HFF-Myc (cell line): ENCODE measurements at regions not wholly inside any gene's neighbourhood (a gene's known extent, or its start where the extent isn't known, plus 50 kb on each side); places are given as distances from the start of the nearest gene placed in this dataset.

Experiments
- DNase-seq: peaks from one replicate; pipeline ENCODE4 v3.0.0-alpha.2; 2011; ENCODE audit warnings: low read depth; ENCODE audit errors: extremely low read depth
- H3K4me3 ChIP-seq: replicated peaks from 2 replicates; pipeline ENCODE4 v1.5.1; 2011; ENCODE audit warnings: low read depth, mild to moderate bottlenecking, control low read depth, low read length
- CTCF ChIP-seq: IDR thresholded peaks from 2 replicates; pipeline ENCODE4 v1.5.1; 2012; ENCODE audit warnings: mild to moderate bottlenecking, low read depth, low read length, control low read depth; ENCODE audit errors: missing control alignments

- no peak for TF ChIP-seq CTCF
- no peak overlapping the region for H3K4me3 ChIP-seq
- DNase-seq, result no peak
Observed at GRCh38 chr2:101617796-101618195, 79.7 kb upstream of the MAP4K4 start.

GRCh38 chr2:101617188-101617587 is 80.3 kb upstream of the MAP4K4 start:
- peak; percentile 20 for DNase-seq
- no peak overlapping the region for H3K4me3 ChIP-seq
- TF ChIP-seq CTCF, result no peak

GRCh38 chr2:101614127-101614759 is 83.3 kb upstream of the MAP4K4 start:
- no peak for TF ChIP-seq CTCF
- DNase-seq, result no peak
- H3K4me3 ChIP-seq, result no peak overlapping the region

- H3K4me3 ChIP-seq, result no peak overlapping the region
- no peak for TF ChIP-seq CTCF
- no peak for DNase-seq
Observed at GRCh38 chr2:101613056-101613704, 84.3 kb upstream of the MAP4K4 start.

GRCh38 chr2:101612019-101612418 is 85.5 kb upstream of the MAP4K4 start:
- TF ChIP-seq CTCF, result no peak
- no peak overlapping the region for H3K4me3 ChIP-seq
- no peak for DNase-seq

- TF ChIP-seq CTCF, result no peak
- DNase-seq, result no peak
- no peak overlapping the region for H3K4me3 ChIP-seq
Observed at GRCh38 chr2:101610750-101611315, 86.7 kb upstream of the MAP4K4 start.

GRCh38 chr2:101609433-101609832 is 88.1 kb upstream of the MAP4K4 start:
- no peak for TF ChIP-seq CTCF
- no peak for DNase-seq

More at GRCh38 chr2:101609433-101609832, 88.1 kb upstream of the MAP4K4 start:
- H3K4me3 ChIP-seq, result no peak overlapping the region
